HUES64 (cell line): ENCODE measurements at regions not wholly inside any gene's neighbourhood (a gene's known extent, or its start where the extent isn't known, plus 50 kb on each side); places are given as distances from the start of the nearest gene placed in this dataset.

Experiments
- H3K27ac ChIP-seq: 2 replicates; pipeline ENCODE4 v1.7.0; 2013; ENCODE audit warnings: low read depth, low read length, inconsistent platforms
- H3K27me3 ChIP-seq: 2 replicates; pipeline ENCODE4 v1.6.1; 2013; ENCODE audit warnings: mild to moderate bottlenecking, low read length; ENCODE audit not compliant: insufficient read depth
- H3K36me3 ChIP-seq: 2 replicates; pipeline ENCODE4 v1.6.1; 2013; ENCODE audit warnings: mild to moderate bottlenecking, low read length; ENCODE audit not compliant: insufficient read depth
- H3K4me1 ChIP-seq: 2 replicates; pipeline ENCODE4 v1.6.1; 2013; ENCODE audit warnings: mild to moderate bottlenecking, low read length, moderate library complexity; ENCODE audit not compliant: insufficient read depth
- H3K4me3 ChIP-seq: 2 replicates; pipeline ENCODE4 v1.5.1; 2013; ENCODE audit warnings: mild to moderate bottlenecking, low read length, moderate library complexity
- H3K9ac ChIP-seq: 2 replicates; pipeline ENCODE4 v1.6.1; 2013; ENCODE audit warnings: mild to moderate bottlenecking, low read depth, low read length
- H3K9me3 ChIP-seq: 2 replicates; pipeline ENCODE4 v1.6.1; 2013; ENCODE audit warnings: low read depth, low read length; ENCODE audit not compliant: insufficient read depth
- WGBS: fragments of 150-250, 120-280 bp; methylation state at CpG from one replicate; pipeline ENCODE4 v1.1.7; 2013; ENCODE audit warnings: missing lambda C conversion rate; 5-methylcytosine and 5-hydroxymethylcytosine counted together

GRCh38 chr17:51559778-51560177 lies 299.4 kb downstream of the UTP18 start:
- Histone ChIP-seq H3K36me3 (no peaks in the 10 kb centered on the region), H3K9ac (no peak overlapping the region), H3K4me1 (no peaks in the 10 kb centered on the region), H3K27ac (no peak overlapping the region), H3K9me3 (no peaks in the 10 kb centered on the region), H3K4me3 (no peak overlapping the region), H3K27me3 (no peaks in the 10 kb centered on the region)
- WGBS: 81% methylated on average over 3 of the region's 3 CpGs

GRCh38 chr17:51560398-51560797 lies 300.1 kb downstream of the UTP18 start:
- Histone ChIP-seq H3K36me3 (no peaks in the 10 kb centered on the region), H3K4me3 (no peak overlapping the region)

GRCh38 chr17:51563961-51564360 lies 303.6 kb downstream of the UTP18 start:
- H3K36me3 ChIP-seq: no peaks in the 10 kb centered on the region
- H3K27me3 ChIP-seq: no peaks in the 10 kb centered on the region
- H3K27ac ChIP-seq: no peak overlapping the region
- no peak overlapping the region for H3K9ac ChIP-seq
- 92% methylated on average over 3 of the region's 3 CpGs for WGBS
- no peak overlapping the region for H3K4me3 ChIP-seq
- no peaks in the 10 kb centered on the region for H3K9me3 ChIP-seq
- H3K4me1 ChIP-seq: no peaks in the 10 kb centered on the region

More at GRCh38 chr17:51560398-51560797, 300.1 kb downstream of the UTP18 start:
- H3K27me3 ChIP-seq: no peaks in the 10 kb centered on the region
- H3K9ac ChIP-seq: no peak overlapping the region
- no peak overlapping the region for H3K27ac ChIP-seq
- no peaks in the 10 kb centered on the region for H3K4me1 ChIP-seq
- no peaks in the 10 kb centered on the region for H3K9me3 ChIP-seq

GRCh38 chr17:51572115-51572514 lies 311.8 kb downstream of the UTP18 start:
- no peak overlapping the region for H3K27ac ChIP-seq
- H3K9me3 ChIP-seq: no peaks in the 10 kb centered on the region

More at GRCh38 chr17:51572115-51572514, 311.8 kb downstream of the UTP18 start:
- Histone ChIP-seq H3K27me3 (no peaks in the 10 kb centered on the region), H3K9ac (no peak overlapping the region), H3K36me3 (no peaks in the 10 kb centered on the region), H3K4me3 (no peak overlapping the region), H3K4me1 (no peaks in the 10 kb centered on the region)
